ENCODE measurements at regions not wholly inside any gene's neighbourhood (a gene's known extent, or its start where the extent isn't known, plus 50 kb on each side); places are given as distances from the start of the nearest gene placed in this dataset.

DNA sequence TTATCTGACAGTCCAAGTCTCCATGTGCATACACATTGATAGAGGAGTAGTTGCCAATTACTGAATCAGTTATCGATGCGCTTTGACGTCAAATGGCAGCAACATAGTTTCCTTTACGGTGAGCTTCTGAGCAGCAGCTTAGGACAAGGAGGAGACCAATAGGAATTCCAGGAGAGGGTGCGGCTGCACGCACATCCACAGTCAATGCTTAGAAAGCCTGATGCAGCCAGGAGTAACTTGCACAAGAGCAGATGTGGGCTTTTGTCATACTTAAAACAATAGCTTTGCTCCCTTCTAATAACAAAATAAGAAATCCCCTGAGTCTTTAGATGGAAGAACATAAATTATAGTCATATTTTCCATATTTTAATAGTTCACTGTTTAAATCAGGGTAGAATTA, 442.1 kb downstream of the BCKDHB start:
- TF ChIP-seq EZH2 (IDR thresholded peaks at IDR 0.05; ENCODE audit: borderline replicate concordance, low read length): no peak
- TF ChIP-seq, protein P1, sequence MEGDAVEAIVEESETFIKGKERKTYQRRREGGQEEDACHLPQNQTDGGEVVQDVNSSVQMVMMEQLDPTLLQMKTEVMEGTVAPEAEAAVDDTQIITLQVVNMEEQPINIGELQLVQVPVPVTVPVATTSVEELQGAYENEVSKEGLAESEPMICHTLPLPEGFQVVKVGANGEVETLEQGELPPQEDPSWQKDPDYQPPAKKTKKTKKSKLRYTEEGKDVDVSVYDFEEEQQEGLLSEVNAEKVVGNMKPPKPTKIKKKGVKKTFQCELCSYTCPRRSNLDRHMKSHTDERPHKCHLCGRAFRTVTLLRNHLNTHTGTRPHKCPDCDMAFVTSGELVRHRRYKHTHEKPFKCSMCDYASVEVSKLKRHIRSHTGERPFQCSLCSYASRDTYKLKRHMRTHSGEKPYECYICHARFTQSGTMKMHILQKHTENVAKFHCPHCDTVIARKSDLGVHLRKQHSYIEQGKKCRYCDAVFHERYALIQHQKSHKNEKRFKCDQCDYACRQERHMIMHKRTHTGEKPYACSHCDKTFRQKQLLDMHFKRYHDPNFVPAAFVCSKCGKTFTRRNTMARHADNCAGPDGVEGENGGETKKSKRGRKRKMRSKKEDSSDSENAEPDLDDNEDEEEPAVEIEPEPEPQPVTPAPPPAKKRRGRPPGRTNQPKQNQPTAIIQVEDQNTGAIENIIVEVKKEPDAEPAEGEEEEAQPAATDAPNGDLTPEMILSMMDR (IDR thresholded peaks at IDR 0.05; ENCODE audit: low read length): no peak

All from OCI-LY1 (cell line).